Ishikawa (cell line): ENCODE measurements at regions not wholly inside any gene's neighbourhood (a gene's known extent, or its start where the extent isn't known, plus 50 kb on each side); places are given as distances from the start of the nearest gene placed in this dataset.

Experiments used
- EP300 ChIP-seq: IDR thresholded peaks from 2 replicates; pipeline ENCODE4 v1.6.1; 2012; ENCODE audit warnings: borderline replicate concordance
- REST ChIP-seq: IDR thresholded peaks from 2 replicates; pipeline ENCODE4 v1.6.1; 2012; ENCODE audit warnings: low read depth, mild to moderate bottlenecking
- TAF1 ChIP-seq: IDR thresholded peaks from 2 replicates; pipeline ENCODE4 v1.6.1; 2012; ENCODE audit warnings: low read depth, mild to moderate bottlenecking
- TCF12 ChIP-seq: IDR thresholded peaks from 2 replicates; pipeline ENCODE4 v1.6.1; 2012; ENCODE audit warnings: low read depth
- USF1 ChIP-seq: IDR thresholded peaks from 2 replicates; pipeline ENCODE4 v1.6.1; 2012
- TF ChIP-seq, protein P1 (sequence below): IDR thresholded peaks from 2 replicates; pipeline ENCODE4 v1.6.1; 2012

DNA sequence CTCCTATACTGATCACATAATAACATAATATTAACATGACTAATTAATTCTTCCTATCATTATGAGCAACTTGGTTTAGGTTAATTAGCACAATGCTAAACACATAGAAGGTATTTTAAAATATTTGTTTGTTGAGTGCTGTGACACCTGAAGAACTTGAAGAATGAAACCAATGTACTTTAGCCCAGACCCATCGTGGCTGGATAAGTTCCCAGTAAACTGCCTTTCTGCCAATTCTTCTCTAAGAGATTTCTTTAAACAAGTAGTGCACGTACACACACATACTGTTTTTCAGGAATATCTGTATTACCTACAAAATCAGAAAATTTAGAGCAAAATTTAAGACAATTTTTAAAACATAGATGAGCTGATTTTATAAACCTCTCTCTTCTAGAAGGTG, 207.4 kb upstream of the SSTR1 start:
- TF ChIP-seq EP300: no peak
- no peak for TF ChIP-seq TAF1
- TF ChIP-seq REST: no peak
- TF ChIP-seq TCF12: no peak
- TF ChIP-seq USF1: no peak
- TF ChIP-seq, protein P1, sequence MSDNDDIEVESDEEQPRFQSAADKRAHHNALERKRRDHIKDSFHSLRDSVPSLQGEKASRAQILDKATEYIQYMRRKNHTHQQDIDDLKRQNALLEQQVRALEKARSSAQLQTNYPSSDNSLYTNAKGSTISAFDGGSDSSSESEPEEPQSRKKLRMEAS: no peak
